SK-N-SH (cell line): ENCODE measurements at regions not wholly inside any gene's neighbourhood (a gene's known extent, or its start where the extent isn't known, plus 50 kb on each side); places are given as distances from the start of the nearest gene placed in this dataset.

Experiments
- CTCF ChIP-seq: fragments of 200-600 bp; sonication (generic); IDR thresholded peaks from 2 replicates; pipeline ENCODE4 v1.6.1; 2017; ENCODE audit warnings: antibody characterized with exemption, mild to moderate bottlenecking, moderate library complexity
- POLR2AphosphoS5 ChIP-seq: IDR thresholded peaks from 2 replicates; pipeline ENCODE4 v1.6.1; 2012; ENCODE audit warnings: low read depth, low read length
- RFX5 ChIP-seq: IDR thresholded peaks from 2 replicates; pipeline ENCODE4 v1.6.1; 2012; ENCODE audit warnings: mild to moderate bottlenecking, improper control_type of control experiment, low read length
- TF ChIP-seq, protein P1 (sequence below): IDR thresholded peaks from 2 replicates; pipeline ENCODE4 v1.4.0; 2012; ENCODE audit warnings: low read depth

DNA sequence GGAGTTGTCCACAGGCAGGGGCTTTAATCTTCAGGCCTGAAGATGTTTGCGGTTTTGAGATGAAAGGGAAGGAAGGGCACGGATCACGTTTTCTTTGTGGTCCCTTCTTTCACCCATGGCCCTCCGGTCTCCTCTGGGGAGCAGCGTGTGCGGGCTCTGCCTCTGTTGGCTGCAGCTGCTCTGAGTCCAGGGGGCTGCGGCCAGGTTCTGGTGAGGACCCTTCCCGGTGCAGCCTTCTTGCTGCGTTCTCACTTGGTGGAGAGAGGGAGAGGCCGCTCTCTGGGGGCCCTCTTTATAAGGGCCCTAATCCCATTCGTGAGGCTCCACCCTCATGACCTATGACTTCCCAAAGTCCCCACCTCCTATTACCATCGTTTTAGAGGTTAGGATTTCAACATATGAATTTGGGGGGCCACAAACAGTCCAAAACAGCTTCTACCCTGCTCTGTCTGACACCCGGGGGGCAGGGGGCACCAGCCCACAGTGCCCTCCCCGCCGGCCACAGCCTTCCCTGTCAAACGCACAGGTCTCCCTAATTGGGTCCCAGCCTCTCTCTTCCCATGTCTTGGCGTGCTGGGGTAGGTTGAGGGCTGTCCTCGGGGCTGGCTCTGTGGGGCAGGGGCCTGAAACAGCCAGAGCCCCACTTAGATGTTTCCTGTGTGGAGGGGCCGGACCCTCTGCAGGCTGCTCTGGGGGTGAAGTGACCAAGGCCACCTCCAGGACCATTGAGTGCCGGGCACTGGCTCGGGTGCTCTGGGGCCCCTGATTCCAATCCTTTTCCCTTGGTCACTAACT is 100.1 kb upstream of the C1orf174 start:
- no peak for TF ChIP-seq CTCF
- TF ChIP-seq, protein P1, sequence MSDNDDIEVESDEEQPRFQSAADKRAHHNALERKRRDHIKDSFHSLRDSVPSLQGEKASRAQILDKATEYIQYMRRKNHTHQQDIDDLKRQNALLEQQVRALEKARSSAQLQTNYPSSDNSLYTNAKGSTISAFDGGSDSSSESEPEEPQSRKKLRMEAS = no peak
- TF ChIP-seq POLR2AphosphoS5 = no peak
- no peak for TF ChIP-seq RFX5
